22Rv1 (cell line): ENCODE measurements at regions not wholly inside any gene's neighbourhood (a gene's known extent, or its start where the extent isn't known, plus 50 kb on each side); places are given as distances from the start of the nearest gene placed in this dataset.

Source experiments
- H3K27ac ChIP-seq: fragments of 450-650 bp; 2 replicates; pipeline ENCODE4 v1.5.1; 2017
- CTCF ChIP-seq: fragments of 450-650 bp; IDR thresholded peaks from 2 replicates; pipeline ENCODE4 v1.5.1; 2017; ENCODE audit warnings: mild to moderate bottlenecking
- ZFX ChIP-seq: fragments of 450-650 bp; IDR thresholded peaks from 2 replicates; pipeline ENCODE4 v1.6.1; 2017; ENCODE audit warnings: antibody characterized with exemption, borderline replicate concordance

- TF ChIP-seq CTCF (no peak), ZFX (no peak)
- H3K27ac ChIP-seq, result no peak overlapping the region
These were observed 886.0 kb downstream of the TUSC7 start for GRCh38 chr3:117595615-117596014.

- TF ChIP-seq ZFX (no peak), CTCF (no peak)
- H3K27ac ChIP-seq, result no peak overlapping the region
These were observed 886.9 kb downstream of the TUSC7 start for GRCh38 chr3:117596503-117596902.

GRCh38 chr3:117597865-117598264, 888.3 kb downstream of the TUSC7 start:
- H3K27ac ChIP-seq, result no peak overlapping the region
- TF ChIP-seq ZFX (no peak), CTCF (no peak)

GRCh38 chr3:117600112-117600511, 890.5 kb downstream of the TUSC7 start:
- H3K27ac ChIP-seq, result no peak overlapping the region
- TF ChIP-seq ZFX, result no peak
- no peak for TF ChIP-seq CTCF

- TF ChIP-seq CTCF (no peak), ZFX (no peak)
- H3K27ac ChIP-seq, result no peak overlapping the region
These were observed 891.1 kb downstream of the TUSC7 start for GRCh38 chr3:117600666-117601065.

DNA sequence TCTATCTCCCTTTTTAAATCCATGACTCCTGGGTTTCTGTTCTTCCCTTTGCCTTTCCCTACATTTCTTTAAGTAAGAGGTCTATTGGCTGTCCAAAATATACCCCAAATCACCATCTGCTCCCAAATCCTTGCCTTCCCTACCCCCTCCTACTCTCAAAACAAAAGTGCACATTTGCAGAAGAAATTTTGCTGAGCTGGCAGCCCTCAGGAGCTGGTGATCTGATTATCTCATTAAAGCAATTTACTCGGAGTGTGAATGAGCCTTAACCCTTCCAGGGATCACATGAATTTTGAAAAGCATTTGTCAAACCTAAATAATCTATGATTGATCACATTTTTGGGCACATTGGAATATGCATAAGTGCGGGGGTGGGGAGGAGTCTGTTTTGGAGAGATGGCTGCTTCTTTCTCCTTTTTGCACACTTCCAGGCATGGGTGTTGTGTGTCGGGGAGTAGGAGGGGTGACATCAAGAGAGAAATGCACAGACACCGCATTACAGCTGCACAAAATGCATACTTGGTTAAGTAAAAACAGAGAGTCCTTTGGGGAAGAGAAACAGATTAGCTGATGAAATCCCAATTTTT, 892.6 kb downstream of the TUSC7 start:
- no peak overlapping the region for H3K27ac ChIP-seq
- TF ChIP-seq ZFX (no peak), CTCF (no peak)

GRCh38 chr3:117603097-117603496, 893.5 kb downstream of the TUSC7 start:
- TF ChIP-seq CTCF (no peak), ZFX (no peak)
- H3K27ac ChIP-seq, result no peak overlapping the region
